Ramos (cell line): ENCODE measurements at regions not wholly inside any gene's neighbourhood (a gene's known extent, or its start where the extent isn't known, plus 50 kb on each side); places are given as distances from the start of the nearest gene placed in this dataset.

Experiments
- in situ Hi-C: fragments of 300-500 bp; cut with MboI; formaldehyde crosslinking; loops from one replicate; pipeline ENCODE4 v1.14.3; 2022; ENCODE audit warnings: low sequenced_read_pairs; ENCODE audit not compliant: unreplicated experiment

DNA sequence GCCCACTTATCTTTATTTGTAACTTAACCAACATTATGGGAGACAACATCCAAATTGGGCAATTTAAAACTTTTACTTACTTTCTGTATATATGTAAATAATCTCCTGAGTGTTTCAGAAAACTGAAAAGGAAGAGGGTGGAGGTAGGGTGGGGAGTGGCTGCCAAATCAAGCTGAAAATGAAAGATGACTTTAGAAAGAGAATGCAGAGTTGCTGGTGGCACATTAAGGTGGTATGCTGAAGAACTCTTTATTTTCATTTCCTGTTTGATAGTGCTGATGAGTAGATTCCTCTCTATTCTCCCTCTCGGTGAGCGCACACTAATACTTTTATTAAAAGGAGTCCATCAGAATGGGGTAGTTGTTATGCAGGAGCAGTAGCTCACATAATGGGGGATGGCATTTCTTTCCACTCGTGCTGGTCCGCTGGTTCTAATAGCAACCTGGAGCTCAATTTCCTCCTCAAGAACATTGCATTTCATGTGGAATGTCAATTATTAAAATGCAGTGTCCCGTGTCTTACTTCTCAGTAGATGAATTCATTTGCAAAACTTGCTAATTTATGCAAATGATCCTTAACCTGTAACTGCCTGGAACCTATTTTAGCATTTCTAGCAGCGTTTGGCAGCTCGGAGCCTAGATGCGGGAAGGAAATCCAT, 466.9 kb upstream of the HNRNPA3 start:
- in situ Hi-C loops: no loop called here

DNA sequence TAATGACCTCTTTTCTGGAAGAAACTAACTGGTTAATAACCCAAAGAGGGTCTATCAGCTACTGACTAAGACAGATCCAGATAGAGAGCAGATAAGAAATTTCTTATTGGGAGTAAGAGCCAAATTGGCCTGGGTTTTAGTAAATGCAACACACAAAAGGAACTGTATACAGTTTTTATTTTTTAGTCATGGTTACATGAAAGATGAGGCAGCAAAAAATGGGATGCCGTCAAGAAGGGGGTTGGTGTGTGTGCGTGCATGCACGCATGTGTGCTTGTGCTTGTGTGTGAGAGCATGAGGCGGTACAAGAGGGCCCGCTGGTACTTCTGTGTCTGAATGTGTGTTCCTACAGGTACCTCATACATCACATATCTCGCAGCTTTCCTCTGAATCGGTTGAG, 466.2 kb upstream of the HNRNPA3 start:
- in situ Hi-C loops: no loop called here

- in situ Hi-C loops: no loop called here
These were observed 465.1 kb upstream of the HNRNPA3 start for GRCh38 chr2:176747506-176747905.

GRCh38 chr2:176747928-176748327, 464.7 kb upstream of the HNRNPA3 start:
- in situ Hi-C loops: no loop called here

DNA sequence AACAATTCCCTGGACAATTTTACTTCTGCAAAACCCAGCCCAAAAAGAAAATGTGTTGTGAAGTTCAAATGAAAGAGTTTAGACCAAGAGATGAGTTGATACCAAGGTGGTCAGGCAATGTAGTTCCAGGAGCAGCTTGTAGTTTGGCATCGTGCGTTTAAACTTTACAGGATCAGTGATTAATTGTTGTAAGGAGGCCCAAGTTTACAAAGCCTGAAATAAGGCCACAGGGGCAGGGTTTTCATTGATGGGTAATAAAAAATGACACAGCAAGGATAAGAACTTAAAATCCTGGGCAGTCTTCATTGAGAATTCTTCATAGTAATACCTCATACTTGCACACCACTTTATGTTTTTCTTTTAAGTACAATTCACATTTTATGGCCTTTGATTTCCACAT, 463.9 kb upstream of the HNRNPA3 start:
- in situ Hi-C loops: no loop called here

DNA sequence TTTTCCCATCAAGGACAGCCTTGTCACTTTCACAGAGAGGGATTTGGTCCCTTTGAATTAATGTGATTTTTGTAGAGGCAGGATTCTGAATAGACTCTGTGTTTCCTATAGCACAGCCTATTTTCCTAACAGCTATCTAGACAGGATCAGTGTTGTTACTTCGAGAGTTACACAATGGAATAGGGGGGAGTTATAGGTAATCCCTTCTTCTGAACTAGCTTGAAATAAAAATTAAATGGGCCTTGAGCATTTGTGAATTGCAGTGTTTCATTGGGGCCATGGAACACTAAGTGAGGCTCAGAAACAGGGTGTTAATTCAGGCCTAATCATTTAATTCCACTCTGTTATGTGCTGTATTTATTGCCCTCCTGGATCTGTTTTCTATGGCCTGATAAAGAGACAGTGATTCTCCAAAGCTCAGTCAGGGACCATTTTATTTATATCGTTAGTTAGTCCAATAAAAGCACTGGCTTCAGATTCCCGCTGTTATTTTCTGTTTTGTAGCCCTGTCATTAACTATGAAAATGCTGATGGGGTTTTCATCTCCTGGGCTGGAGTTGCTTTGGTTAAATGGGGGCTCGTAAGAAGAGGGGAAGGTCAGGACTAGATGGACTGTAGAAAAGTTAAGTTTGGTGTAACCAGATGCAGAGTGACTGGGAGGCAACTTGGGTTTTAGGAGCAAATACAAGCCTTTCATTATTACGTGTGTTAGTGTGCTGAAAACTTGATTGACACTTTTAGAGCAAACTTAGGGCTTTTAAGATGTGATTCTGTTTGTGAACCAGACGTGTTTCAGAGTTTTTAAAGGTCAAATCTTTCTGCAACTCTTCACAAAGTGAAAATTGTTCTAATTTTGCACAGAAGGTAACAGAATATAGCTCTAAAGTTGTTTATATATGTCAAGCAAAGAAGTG, 461.0 kb upstream of the HNRNPA3 start:
- in situ Hi-C loops: no loop called here

DNA sequence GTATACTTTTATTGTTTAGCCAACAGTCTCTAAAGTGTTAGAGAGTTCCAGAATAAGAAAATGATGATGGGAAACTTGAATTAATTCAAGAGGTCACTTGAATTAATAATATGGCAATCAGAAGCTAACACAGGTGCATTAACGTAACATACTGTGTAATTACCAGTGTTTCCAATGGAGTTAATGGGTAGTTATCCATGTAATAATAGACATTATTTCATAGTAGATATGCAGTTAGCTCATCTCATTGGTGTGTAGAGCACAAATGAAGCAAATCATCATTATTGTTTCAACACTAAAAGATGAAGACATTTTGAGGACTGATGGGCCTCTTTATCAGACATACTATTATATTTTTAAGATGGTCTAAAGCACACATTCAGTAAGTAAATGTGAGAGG, 460.3 kb upstream of the HNRNPA3 start:
- in situ Hi-C loops: no loop called here

GRCh38 chr2:176753205-176753604, 459.4 kb upstream of the HNRNPA3 start:
- in situ Hi-C loops: no loop called here

DNA sequence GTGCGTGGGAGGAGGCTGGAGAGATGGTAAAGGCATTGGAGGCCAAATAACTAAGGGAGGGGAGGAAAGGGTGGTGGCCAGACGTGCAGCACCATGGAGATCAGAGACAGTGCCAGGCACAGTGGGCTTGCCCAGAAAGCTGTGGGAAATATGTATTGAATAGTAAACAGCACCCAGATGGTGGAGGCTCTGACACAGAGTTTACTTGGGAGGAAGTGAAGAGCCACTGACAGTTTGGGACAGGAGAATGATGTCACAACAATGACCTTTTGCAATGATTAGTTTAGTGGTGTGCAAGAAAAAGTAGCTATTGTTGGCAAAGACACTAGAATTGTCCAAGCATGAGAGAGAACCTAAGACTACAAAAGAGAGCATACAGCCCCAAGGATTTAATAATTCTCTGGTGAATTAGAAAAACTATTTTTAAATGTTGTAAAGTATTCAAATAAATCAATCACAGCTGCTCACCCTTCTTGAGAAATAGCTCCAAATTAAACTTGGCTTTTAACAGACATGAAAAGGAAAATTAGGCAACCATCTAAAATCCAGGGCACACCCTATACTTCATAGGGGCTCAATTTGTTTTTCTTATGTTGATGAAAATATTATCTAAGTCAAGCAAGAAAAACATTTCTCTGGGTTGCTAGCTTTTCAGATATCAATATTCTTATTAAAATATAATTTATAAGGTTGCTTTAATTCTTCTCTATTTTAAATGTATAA, 458.7 kb upstream of the HNRNPA3 start:
- in situ Hi-C loops: no loop called here

GRCh38 chr2:176755537-176756135, 457.0 kb upstream of the HNRNPA3 start:
- in situ Hi-C loops: no loop called here

GRCh38 chr2:176758426-176758825, 454.2 kb upstream of the HNRNPA3 start:
- in situ Hi-C loops: no loop called here

- in situ Hi-C loops: no loop called here
These were observed 452.2 kb upstream of the HNRNPA3 start for GRCh38 chr2:176760439-176760838.

- in situ Hi-C loops: no loop called here
These were observed 449.5 kb upstream of the HNRNPA3 start for GRCh38 chr2:176763130-176763529.

DNA sequence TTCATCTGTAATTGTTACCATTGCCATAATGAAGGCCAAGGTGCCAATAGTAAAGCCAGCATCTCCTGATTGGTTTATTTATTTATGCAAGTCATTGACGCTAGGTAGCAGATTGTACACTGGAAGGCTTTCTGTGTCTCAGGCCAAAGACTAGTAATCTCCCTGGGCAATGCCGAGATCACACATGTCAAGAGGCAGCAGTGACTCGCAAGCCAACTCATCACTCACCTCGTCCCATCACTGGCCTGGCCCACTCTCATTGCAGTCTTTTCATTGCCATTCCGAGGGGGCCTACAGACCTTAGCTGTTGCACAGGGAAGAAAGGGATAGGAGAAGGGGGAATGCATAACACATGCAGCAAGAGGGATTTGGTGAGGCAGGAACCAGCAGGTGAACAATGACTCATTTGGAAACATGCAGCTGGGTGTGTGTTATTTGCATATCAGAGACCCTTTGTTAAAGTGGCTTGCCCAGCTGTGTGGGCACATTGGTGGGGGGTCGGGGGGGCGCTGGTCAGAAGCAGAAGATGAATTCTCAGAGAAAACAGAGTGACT, 448.7 kb upstream of the HNRNPA3 start:
- in situ Hi-C loops: no loop called here

- in situ Hi-C loops: no loop called here
These were observed 447.7 kb upstream of the HNRNPA3 start for GRCh38 chr2:176764921-176765320.

GRCh38 chr2:176766005-176766404, 446.6 kb upstream of the HNRNPA3 start:
- in situ Hi-C loops: no loop called here

GRCh38 chr2:176768185-176768584, 444.4 kb upstream of the HNRNPA3 start:
- in situ Hi-C loops: no loop called here

DNA sequence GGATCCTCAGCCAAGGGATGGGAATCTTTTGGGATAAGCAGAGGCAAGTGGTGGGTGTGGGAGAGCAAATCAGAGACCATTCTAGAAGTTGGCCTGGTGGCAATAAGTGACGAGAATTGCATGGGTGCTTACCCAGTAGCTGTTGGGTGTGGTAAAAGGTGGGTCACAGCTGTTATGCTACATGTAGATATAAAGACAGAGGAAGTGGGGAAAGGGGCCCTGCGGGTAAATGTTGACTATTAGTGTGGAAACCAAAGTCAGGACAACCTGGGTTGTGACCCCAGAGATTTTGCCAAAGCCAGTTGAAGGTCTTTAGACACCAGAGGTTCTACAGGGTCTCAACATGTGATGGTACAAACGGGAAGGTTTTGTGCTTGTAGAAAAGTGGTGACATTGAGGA, 443.6 kb upstream of the HNRNPA3 start:
- in situ Hi-C loops: no loop called here

- in situ Hi-C loops: no loop called here
These were observed 442.9 kb upstream of the HNRNPA3 start for GRCh38 chr2:176769499-176770370.
